Cardiac fibroblast (primary cell): ENCODE measurements at regions not wholly inside any gene's neighbourhood (a gene's known extent, or its start where the extent isn't known, plus 50 kb on each side); places are given as distances from the start of the nearest gene placed in this dataset.

Source experiments
- DNase-seq, 2 donors: peaks; one replicate each; pipeline versions ENCODE4 v3.0.0 to v3.0.0-alpha.2; 2010; ENCODE audit warnings: low read depth in 2 of 2
- H3K4me3 ChIP-seq, 2 donors: replicated peaks in 1 of 2; 1 replicate in 1 of 2; 2 replicates in 1 of 2; pipeline ENCODE4 v1.5.1; 2011; ENCODE audit warnings: low read depth in 2 of 2, low read length in 2 of 2, mild to moderate bottlenecking in 2 of 2, moderate library complexity in 1 of 2
- CTCF ChIP-seq: IDR thresholded peaks from one replicate; pipeline ENCODE4 v1.5.1; 2011; ENCODE audit warnings: low read depth, mild to moderate bottlenecking, low read length, inconsistent platforms

- H3K4me3 ChIP-seq = no peak overlapping the region
- no peak for TF ChIP-seq CTCF
- peak in 1 of 2 donors; percentile 29 for DNase-seq
These were observed 277.1 kb downstream of the PAX1 start for GRCh38 chr20:21982559-21982958.

- no peak overlapping the region for H3K4me3 ChIP-seq
- peak in 1 of 2 donors; percentile 76 for DNase-seq
- no peak for TF ChIP-seq CTCF
These were observed 276.3 kb downstream of the PAX1 start for GRCh38 chr20:21981597-21982344.

- no peak overlapping the region for H3K4me3 ChIP-seq
- peak in 1 of 2 donors; percentile 60 for DNase-seq
- no peak for TF ChIP-seq CTCF
These were observed 275.7 kb downstream of the PAX1 start for GRCh38 chr20:21981179-21981578.

GRCh38 chr20:21971436-21971835 is 266.0 kb downstream of the PAX1 start:
- TF ChIP-seq CTCF = no peak
- DNase-seq = no peak
- no peak overlapping the region for H3K4me3 ChIP-seq

GRCh38 chr20:21968486-21968885 is 263.0 kb downstream of the PAX1 start:
- TF ChIP-seq CTCF = no peak
- peak in 1 of 2 donors; percentile 7 for DNase-seq
- H3K4me3 ChIP-seq = no peak overlapping the region

- TF ChIP-seq CTCF = no peak
- no peak overlapping the region for H3K4me3 ChIP-seq
- peak in 1 of 2 donors; percentile 3 for DNase-seq
These were observed 262.0 kb downstream of the PAX1 start for GRCh38 chr20:21967481-21967880.

GRCh38 chr20:21956591-21956990 is 251.1 kb downstream of the PAX1 start:
- no peak overlapping the region for H3K4me3 ChIP-seq
- TF ChIP-seq CTCF = no peak
- DNase-seq = no peak
